DND-41 (cell line): ENCODE measurements at regions not wholly inside any gene's neighbourhood (a gene's known extent, or its start where the extent isn't known, plus 50 kb on each side); places are given as distances from the start of the nearest gene placed in this dataset.

Experiments used
- ATAC-seq: fragments of 200-7000 bp; cut with Tn5 transposase; 3 replicates; pipeline ENCODE4 v1.9.1; 2021; ENCODE audit warnings: low read depth; ENCODE audit not compliant: insufficient read depth
- DNase-seq: peaks from one replicate; pipeline ENCODE4 v3.0.0-alpha.2; 2020
- H2AFZ ChIP-seq: 2 replicates; pipeline ENCODE4 v1.6.0; 2012; ENCODE audit warnings: low read depth, low read length
- H3K27ac ChIP-seq: 2 replicates; pipeline ENCODE4 v1.5.1; 2012; ENCODE audit warnings: low read length, inconsistent platforms
- H3K27me3 ChIP-seq: fragments of 200-600 bp; sonication (generic); 2 replicates; pipeline ENCODE4 v1.6.0; 2012; ENCODE audit warnings: low read length, mild to moderate bottlenecking, inconsistent platforms; ENCODE audit not compliant: insufficient read depth, poor library complexity
- H3K36me3 ChIP-seq: 2 replicates; pipeline ENCODE4 v1.5.1; 2012; ENCODE audit warnings: low read length, inconsistent platforms; ENCODE audit not compliant: insufficient read depth
- H3K4me1 ChIP-seq: 2 replicates; pipeline ENCODE4 v1.5.1; 2012; ENCODE audit warnings: mild to moderate bottlenecking, low read length; ENCODE audit not compliant: insufficient read depth
- H3K4me2 ChIP-seq: 2 replicates; pipeline ENCODE4 v1.6.0; 2012; ENCODE audit warnings: mild to moderate bottlenecking, moderate library complexity, low read length, inconsistent platforms; ENCODE audit not compliant: insufficient read depth
- H3K4me3 ChIP-seq, 2 experiments: fragments of 200-600 bp in 1 of 2; shearing (Covaris generic) in 1 of 2; 2 replicates each; pipeline ENCODE4 v1.5.1; 2012 to 2016; ENCODE audit warnings: inconsistent platforms in 2 of 2, low read length in 2 of 2, mild to moderate bottlenecking in 2 of 2, low read depth in 1 of 2, moderate library complexity in 1 of 2
- H3K79me2 ChIP-seq: 2 replicates; pipeline ENCODE4 v1.6.0; 2012; ENCODE audit warnings: low read length, inconsistent platforms; ENCODE audit not compliant: insufficient read depth
- H3K9ac ChIP-seq: 2 replicates; pipeline ENCODE4 v1.6.0; 2012; ENCODE audit warnings: low read depth, mild to moderate bottlenecking, inconsistent platforms, low read length, moderate library complexity
- H3K9me3 ChIP-seq: 2 replicates; pipeline ENCODE4 v1.5.1; 2012; ENCODE audit warnings: low read length, moderate library complexity, mild to moderate bottlenecking, inconsistent platforms; ENCODE audit not compliant: insufficient read depth, severe bottlenecking
- H4K20me1 ChIP-seq: 2 replicates; pipeline ENCODE4 v1.6.0; 2012; ENCODE audit warnings: low read length; ENCODE audit not compliant: insufficient read depth
- CTCF ChIP-seq: IDR thresholded peaks from 2 replicates; pipeline ENCODE4 v1.5.1; 2012; ENCODE audit warnings: borderline replicate concordance, low read length, moderate library complexity, mild to moderate bottlenecking; ENCODE audit not compliant: poor library complexity, severe bottlenecking; ENCODE audit errors: extremely low read depth
- EZH2 ChIP-seq: IDR thresholded peaks from 3 replicates; pipeline ENCODE4 v1.6.1; 2012; ENCODE audit warnings: borderline replicate concordance, low read depth, mild to moderate bottlenecking, moderate library complexity, low read length, inconsistent platforms; ENCODE audit not compliant: severe bottlenecking

- Histone ChIP-seq H3K4me1 (no peaks in the 10 kb centered on the region), H3K79me2 (no peaks in the 10 kb centered on the region), H2AFZ (no peak overlapping the region), H3K9ac (no peak overlapping the region), H3K36me3 (no peaks in the 10 kb centered on the region), H3K9me3 (no peaks in the 10 kb centered on the region), H3K4me3 (no peak overlapping the region), H3K27me3 (peaks cover 4% of the 10 kb centered on the region), H3K4me2 (no peak overlapping the region), H4K20me1 (no peaks in the 10 kb centered on the region), H3K27ac (no peak overlapping the region)
- TF ChIP-seq CTCF (no peak), EZH2 (no peak)
- ATAC-seq (no peak), DNase-seq (no peak)
Measured at GRCh38 chr16:75924397-75924796, 198.1 kb upstream of the CPHXL start.

- no peaks in the 10 kb centered on the region for H3K36me3 ChIP-seq
- no peak overlapping the region for H3K4me3 ChIP-seq
- no peaks in the 10 kb centered on the region for H3K4me1 ChIP-seq
- H4K20me1 ChIP-seq = no peaks in the 10 kb centered on the region
- TF ChIP-seq CTCF = no peak
- TF ChIP-seq EZH2 = no peak
- H2AFZ ChIP-seq = no peak overlapping the region
- H3K27ac ChIP-seq = no peak overlapping the region
- H3K27me3 ChIP-seq = peaks cover 4% of the 10 kb centered on the region
- H3K9ac ChIP-seq = no peak overlapping the region
- DNase-seq = no peak
- H3K9me3 ChIP-seq = no peaks in the 10 kb centered on the region
- H3K79me2 ChIP-seq = no peaks in the 10 kb centered on the region
- H3K4me2 ChIP-seq = no peak overlapping the region
- no peak for ATAC-seq
Measured at GRCh38 chr16:75927810-75928209, 201.5 kb upstream of the CPHXL start.

- peaks cover 4% of the 10 kb centered on the region for H3K27me3 ChIP-seq
- H4K20me1 ChIP-seq = no peaks in the 10 kb centered on the region
- H3K79me2 ChIP-seq = no peaks in the 10 kb centered on the region
- no peak overlapping the region for H2AFZ ChIP-seq
- H3K9me3 ChIP-seq = no peaks in the 10 kb centered on the region
- H3K36me3 ChIP-seq = no peaks in the 10 kb centered on the region
- DNase-seq = no peak
- no peak overlapping the region for H3K9ac ChIP-seq
- no peak overlapping the region for H3K27ac ChIP-seq
- no peak overlapping the region for H3K4me2 ChIP-seq
- no peak for ATAC-seq
- H3K4me3 ChIP-seq = no peak overlapping the region
- TF ChIP-seq CTCF = no peak
- TF ChIP-seq EZH2 = no peak
- H3K4me1 ChIP-seq = no peaks in the 10 kb centered on the region
Measured at GRCh38 chr16:75928295-75928694, 202.0 kb upstream of the CPHXL start.

- DNase-seq (no peak), ATAC-seq (no peak)
- Histone ChIP-seq H3K36me3 (no peaks in the 10 kb centered on the region), H3K27ac (no peak overlapping the region), H3K79me2 (no peaks in the 10 kb centered on the region), H4K20me1 (no peaks in the 10 kb centered on the region), H3K4me3 (no peak overlapping the region), H3K27me3 (peaks cover 4% of the 10 kb centered on the region), H3K9ac (no peak overlapping the region), H3K4me2 (no peak overlapping the region), H3K4me1 (no peaks in the 10 kb centered on the region), H2AFZ (no peak overlapping the region), H3K9me3 (no peaks in the 10 kb centered on the region)
- TF ChIP-seq CTCF (no peak), EZH2 (no peak)
Measured at GRCh38 chr16:75929046-75929445, 202.8 kb upstream of the CPHXL start.
